SK-N-SH treated with all-trans-retinoic acid at 6 μM for 48 hours (cell line): ENCODE measurements at regions not wholly inside any gene's neighbourhood (a gene's known extent, or its start where the extent isn't known, plus 50 kb on each side); places are given as distances from the start of the nearest gene placed in this dataset.
A peak's percentile ranks its signal among the peaks of the same experiment; 100 is the strongest.

Source experiments
- ATAC-seq: fragments of 200-7000 bp; cut with Tn5 transposase; 3 replicates; pipeline ENCODE4 v1.9.1; 2020; ENCODE audit warnings: mild to moderate bottlenecking, moderate library complexity
- ARNTL ChIP-seq: fragments of 450-650 bp; formaldehyde crosslinking; IDR thresholded peaks from 2 replicates; pipeline ENCODE4 v1.5.0; 2020; ENCODE audit warnings: low read depth, mild to moderate bottlenecking, moderate library complexity, borderline replicate concordance
- BACH2 ChIP-seq: fragments of 250-450 bp; sonication (Bioruptor Pico); IDR thresholded peaks from 2 replicates; pipeline ENCODE4 v1.9.0; 2021; ENCODE audit warnings: mild to moderate bottlenecking, borderline replicate concordance
- CSDC2 ChIP-seq: fragments of 250-450 bp; sonication (Bioruptor Pico); IDR thresholded peaks from 2 replicates; pipeline ENCODE4 v1.5.0; 2020; ENCODE audit warnings: mild to moderate bottlenecking, moderate library complexity
- ESRRG ChIP-seq: fragments of 250-450 bp; sonication (Bioruptor Pico); IDR thresholded peaks from 2 replicates; pipeline ENCODE4 v1.6.1; 2021; ENCODE audit warnings: mild to moderate bottlenecking
- GLIS3 ChIP-seq: fragments of 250-450 bp; sonication (Bioruptor Pico); IDR thresholded peaks from 2 replicates; pipeline ENCODE4 v1.5.0; 2020; ENCODE audit warnings: mild to moderate bottlenecking, moderate library complexity
- ISL1 ChIP-seq: fragments of 250-450 bp; sonication (Bioruptor Pico); IDR thresholded peaks from 2 replicates; pipeline ENCODE4 v2.1.2; 2022; ENCODE audit warnings: mild to moderate bottlenecking, moderate library complexity
- OSR1 ChIP-seq: fragments of 250-450 bp; sonication (Bioruptor Pico); IDR thresholded peaks from 2 replicates; pipeline ENCODE4 v1.8.0; 2022; ENCODE audit warnings: moderate library complexity, mild to moderate bottlenecking, inconsistent platforms
- PPARA ChIP-seq: fragments of 250-450 bp; sonication (Bioruptor Pico); IDR thresholded peaks from 2 replicates; pipeline ENCODE4 v1.5.0; 2020; ENCODE audit warnings: mild to moderate bottlenecking, borderline replicate concordance
- RARB ChIP-seq: fragments of 250-450 bp; sonication (Bioruptor Pico); IDR thresholded peaks from 2 replicates; pipeline ENCODE4 v1.8.0; 2021; ENCODE audit warnings: mild to moderate bottlenecking, moderate library complexity
- TCF4 ChIP-seq: fragments of 250-450 bp; sonication (Bioruptor Pico); IDR thresholded peaks from 2 replicates; pipeline ENCODE4 v1.8.0; 2021; ENCODE audit warnings: mild to moderate bottlenecking, moderate library complexity, borderline replicate concordance
- ZC3H10 ChIP-seq: fragments of 250-450 bp; sonication (Bioruptor Pico); IDR thresholded peaks from 2 replicates; pipeline ENCODE4 v1.5.1; 2021; ENCODE audit warnings: mild to moderate bottlenecking, moderate library complexity
- ZFP3 ChIP-seq: fragments of 250-450 bp; sonication (Bioruptor Pico); IDR thresholded peaks from 2 replicates; pipeline ENCODE4 v1.5.0; 2020; ENCODE audit warnings: mild to moderate bottlenecking, moderate library complexity
- ZFP30 ChIP-seq: fragments of 450-650 bp; formaldehyde crosslinking; IDR thresholded peaks from 2 replicates; pipeline ENCODE4 v1.5.0; 2022; ENCODE audit warnings: mild to moderate bottlenecking, moderate library complexity
- ZNF565 ChIP-seq: fragments of 450-650 bp; formaldehyde crosslinking; conservative IDR thresholded peaks from 2 replicates; pipeline ENCODE4 v1.5.0; 2020; ENCODE audit warnings: low read depth, mild to moderate bottlenecking, moderate library complexity
- ZNF70 ChIP-seq: fragments of 450-650 bp; formaldehyde crosslinking; IDR thresholded peaks from 2 replicates; pipeline ENCODE4 v1.5.0; 2020; ENCODE audit warnings: mild to moderate bottlenecking, moderate library complexity
- ZNF8 ChIP-seq: fragments of 450-650 bp; formaldehyde crosslinking; IDR thresholded peaks from 2 replicates; pipeline ENCODE4 v1.5.0; 2020; ENCODE audit warnings: mild to moderate bottlenecking, moderate library complexity
- TF ChIP-seq, protein P1 (sequence below): fragments of 250-450 bp; sonication (Bioruptor Pico); IDR thresholded peaks from 2 replicates; pipeline ENCODE4 v1.8.0; 2020; ENCODE audit warnings: mild to moderate bottlenecking, moderate library complexity, borderline replicate concordance
- TF ChIP-seq, protein P2 (sequence below): fragments of 250-450 bp; sonication (Bioruptor Pico); IDR thresholded peaks from 2 replicates; pipeline ENCODE4 v1.5.1; 2021; ENCODE audit warnings: mild to moderate bottlenecking, moderate library complexity
- TF ChIP-seq, protein P3 (sequence below): fragments of 250-450 bp; sonication (Bioruptor Pico); IDR thresholded peaks from 2 replicates; pipeline ENCODE4 v1.5.0; 2020; ENCODE audit warnings: mild to moderate bottlenecking, moderate library complexity
- TF ChIP-seq, protein P4 (sequence below): fragments of 250-450 bp; sonication (Bioruptor Pico); IDR thresholded peaks from 2 replicates; pipeline ENCODE4 v1.5.1; 2020; ENCODE audit warnings: low read depth, mild to moderate bottlenecking, moderate library complexity

DNA sequence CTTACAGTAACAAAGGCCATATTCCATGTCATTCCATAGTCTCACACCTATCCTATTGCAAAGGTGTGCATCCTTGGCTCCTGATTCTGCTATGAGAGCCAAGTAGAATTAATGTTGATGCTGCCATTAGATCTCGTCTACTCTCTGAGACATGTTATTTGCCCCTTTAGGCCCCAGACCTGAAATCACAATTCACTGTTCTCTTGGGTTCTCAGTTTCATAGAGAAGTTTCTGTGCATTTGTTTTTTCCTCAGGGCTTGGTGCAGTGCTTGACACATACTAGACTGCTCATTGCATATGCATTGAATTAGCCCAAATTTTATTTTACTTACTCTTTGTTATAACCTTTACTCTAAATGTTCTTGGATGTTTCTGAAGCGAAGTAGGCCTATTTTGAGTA is 265.7 kb downstream of the JRKL start:
- ATAC-seq: no peak
- TF ChIP-seq TCF4 (CRISPR knock-in tag): no peak
- TF ChIP-seq BACH2 (CRISPR knock-in tag): no peak
- no peak for TF ChIP-seq RARB (CRISPR knock-in tag)
- TF ChIP-seq OSR1 (CRISPR knock-in tag): no peak
- no peak for TF ChIP-seq ESRRG
- TF ChIP-seq ZNF8 (CRISPR knock-in tag): no peak
- no peak for TF ChIP-seq ARNTL
- no peak for TF ChIP-seq ZC3H10 (CRISPR knock-in tag)
- TF ChIP-seq ZFP30 (CRISPR knock-in tag): no peak
- TF ChIP-seq ZFP3 (CRISPR knock-in tag): no peak

DNA sequence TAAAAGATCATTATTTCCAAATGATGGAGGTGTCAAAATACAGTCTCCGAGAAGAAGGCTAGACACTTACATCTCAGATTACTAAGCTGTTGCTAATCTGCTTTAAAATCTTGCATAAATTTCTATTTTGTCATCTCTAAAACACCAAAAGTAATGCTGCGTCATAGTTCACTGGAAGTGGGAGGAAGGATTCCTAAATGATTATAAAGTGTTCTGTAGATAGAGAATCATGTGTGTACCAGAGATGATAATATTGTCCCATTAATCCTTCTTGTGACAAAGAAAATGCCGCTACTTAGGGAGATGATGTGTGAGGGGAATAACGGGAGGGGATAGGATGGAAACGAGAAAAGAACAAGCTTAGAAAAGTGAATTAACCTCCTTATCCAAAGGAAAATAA is 268.6 kb downstream of the JRKL start:
- no peak for ATAC-seq
- TF ChIP-seq GLIS3 (CRISPR knock-in tag) (no peak), ZFP3 (CRISPR knock-in tag) (no peak), TCF4 (CRISPR knock-in tag) (no peak), BACH2 (CRISPR knock-in tag) (no peak), RARB (CRISPR knock-in tag) (no peak)
- TF ChIP-seq, protein P1, sequence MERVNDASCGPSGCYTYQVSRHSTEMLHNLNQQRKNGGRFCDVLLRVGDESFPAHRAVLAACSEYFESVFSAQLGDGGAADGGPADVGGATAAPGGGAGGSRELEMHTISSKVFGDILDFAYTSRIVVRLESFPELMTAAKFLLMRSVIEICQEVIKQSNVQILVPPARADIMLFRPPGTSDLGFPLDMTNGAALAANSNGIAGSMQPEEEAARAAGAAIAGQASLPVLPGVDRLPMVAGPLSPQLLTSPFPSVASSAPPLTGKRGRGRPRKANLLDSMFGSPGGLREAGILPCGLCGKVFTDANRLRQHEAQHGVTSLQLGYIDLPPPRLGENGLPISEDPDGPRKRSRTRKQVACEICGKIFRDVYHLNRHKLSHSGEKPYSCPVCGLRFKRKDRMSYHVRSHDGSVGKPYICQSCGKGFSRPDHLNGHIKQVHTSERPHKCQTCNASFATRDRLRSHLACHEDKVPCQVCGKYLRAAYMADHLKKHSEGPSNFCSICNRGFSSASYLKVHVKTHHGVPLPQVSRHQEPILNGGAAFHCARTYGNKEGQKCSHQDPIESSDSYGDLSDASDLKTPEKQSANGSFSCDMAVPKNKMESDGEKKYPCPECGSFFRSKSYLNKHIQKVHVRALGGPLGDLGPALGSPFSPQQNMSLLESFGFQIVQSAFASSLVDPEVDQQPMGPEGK (CRISPR knock-in tag): no peak
- TF ChIP-seq, protein P2, sequence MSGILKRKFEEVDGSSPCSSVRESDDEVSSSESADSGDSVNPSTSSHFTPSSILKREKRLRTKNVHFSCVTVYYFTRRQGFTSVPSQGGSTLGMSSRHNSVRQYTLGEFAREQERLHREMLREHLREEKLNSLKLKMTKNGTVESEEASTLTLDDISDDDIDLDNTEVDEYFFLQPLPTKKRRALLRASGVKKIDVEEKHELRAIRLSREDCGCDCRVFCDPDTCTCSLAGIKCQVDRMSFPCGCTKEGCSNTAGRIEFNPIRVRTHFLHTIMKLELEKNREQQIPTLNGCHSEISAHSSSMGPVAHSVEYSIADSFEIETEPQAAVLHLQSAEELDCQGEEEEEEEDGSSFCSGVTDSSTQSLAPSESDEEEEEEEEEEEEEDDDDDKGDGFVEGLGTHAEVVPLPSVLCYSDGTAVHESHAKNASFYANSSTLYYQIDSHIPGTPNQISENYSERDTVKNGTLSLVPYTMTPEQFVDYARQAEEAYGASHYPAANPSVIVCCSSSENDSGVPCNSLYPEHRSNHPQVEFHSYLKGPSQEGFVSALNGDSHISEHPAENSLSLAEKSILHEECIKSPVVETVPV (CRISPR knock-in tag): no peak

DNA sequence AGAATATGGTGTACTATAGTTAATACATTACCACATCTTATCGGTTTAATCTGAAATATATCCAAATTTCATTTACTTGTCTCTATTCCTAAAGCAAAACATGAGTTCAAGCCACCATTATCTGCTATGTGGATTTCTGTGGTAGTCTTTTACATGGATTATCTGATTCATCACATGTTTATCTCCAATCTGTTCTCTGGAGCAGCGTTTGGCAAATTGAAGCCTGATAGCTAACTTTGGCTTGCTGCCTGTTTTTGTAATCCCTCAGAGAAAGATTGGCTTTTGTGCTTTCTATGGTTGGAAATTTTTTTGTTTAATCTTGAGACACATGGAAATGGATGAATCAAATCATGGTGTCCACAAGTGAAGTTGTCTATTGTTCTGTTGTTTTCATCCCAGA is 274.3 kb downstream of the JRKL start:
- ATAC-seq: no peak
- TF ChIP-seq ZFP3 (CRISPR knock-in tag): no peak
- peak; percentile 27; the same call in 1 of the 2 replicates for TF ChIP-seq TCF4 (CRISPR knock-in tag)

DNA sequence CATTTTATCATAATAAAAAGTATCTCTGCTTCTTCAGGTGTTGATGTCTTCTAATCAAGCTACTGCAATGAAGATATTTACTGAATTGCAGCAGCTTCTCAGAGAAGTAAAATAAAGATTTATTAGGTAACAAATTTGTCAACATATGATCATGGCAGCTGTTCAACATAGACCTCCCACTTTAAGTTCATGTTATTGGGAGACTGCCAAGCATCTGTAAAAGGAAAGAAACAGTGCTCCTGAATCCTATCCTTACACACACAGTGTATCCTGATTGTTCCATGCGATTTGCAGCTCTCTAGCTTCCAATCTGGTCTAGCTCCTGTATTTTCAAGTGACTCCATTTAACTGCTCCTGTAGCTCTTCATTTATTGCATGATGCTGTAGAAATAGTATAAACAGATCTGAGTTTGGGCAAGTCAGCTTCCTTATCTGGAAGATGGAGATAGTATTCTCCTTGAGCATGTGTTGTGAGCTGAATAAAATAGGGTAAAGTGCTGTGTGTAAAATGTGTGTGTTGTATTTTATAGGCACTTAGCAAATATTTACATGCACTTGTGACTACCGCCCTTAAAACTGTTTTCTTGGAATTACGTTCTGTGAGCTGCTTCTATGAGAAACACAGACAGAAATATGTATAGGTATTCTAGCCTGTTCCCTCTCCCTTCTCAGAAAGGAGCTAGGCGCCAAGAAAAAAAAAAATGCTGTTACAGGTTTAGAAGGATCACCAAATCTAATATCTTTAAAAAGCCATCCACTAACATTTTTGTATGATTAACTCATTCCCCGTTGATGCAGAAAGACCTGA is 290.6 kb downstream of the JRKL start:
- no peak for TF ChIP-seq RARB (CRISPR knock-in tag)
- TF ChIP-seq ZNF565 (CRISPR knock-in tag): no peak
- TF ChIP-seq ZFP3 (CRISPR knock-in tag): no peak
- TF ChIP-seq OSR1 (CRISPR knock-in tag): no peak
- TF ChIP-seq, all 23 proteins: peak for 0
- ATAC-seq: no peak

DNA sequence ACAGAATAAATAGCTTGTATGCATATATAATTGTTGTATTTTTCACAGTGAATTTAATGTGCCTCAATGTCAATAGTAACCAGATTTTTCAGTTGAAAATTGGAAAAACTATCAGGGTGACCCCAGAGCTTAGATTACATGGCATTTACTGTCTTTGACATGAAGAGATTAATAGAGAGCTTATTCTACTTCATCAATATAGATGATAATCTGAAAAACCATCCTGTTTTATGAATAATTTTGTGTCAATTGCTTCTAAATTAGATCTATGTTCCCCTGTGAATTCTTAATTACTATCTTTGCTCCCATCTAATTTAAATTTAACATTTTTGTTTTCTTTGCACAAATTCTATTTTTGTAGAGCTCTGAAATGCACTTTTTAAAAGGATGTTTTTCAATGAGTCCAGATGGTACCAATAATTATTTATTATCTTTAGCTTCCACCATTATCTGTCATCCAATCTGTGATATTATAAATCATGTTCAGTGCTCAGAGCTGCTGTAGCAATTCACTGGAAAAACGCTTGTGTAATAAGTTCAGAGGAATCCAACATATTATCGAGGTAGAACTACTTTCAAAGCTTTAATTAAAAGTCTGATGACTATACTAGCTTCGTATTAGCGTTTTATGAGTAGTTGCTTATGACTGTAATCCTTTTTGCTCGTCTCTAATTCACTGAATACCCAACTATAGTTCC is 291.4 kb downstream of the JRKL start:
- TF ChIP-seq TCF4 (CRISPR knock-in tag): peak; percentile 24; the same call in 1 of the 2 replicates
- no peak for TF ChIP-seq BACH2 (CRISPR knock-in tag)
- TF ChIP-seq ISL1 (CRISPR knock-in tag): peak; percentile 41; the same call in 1 of the 2 replicates
- ATAC-seq: no peak

DNA sequence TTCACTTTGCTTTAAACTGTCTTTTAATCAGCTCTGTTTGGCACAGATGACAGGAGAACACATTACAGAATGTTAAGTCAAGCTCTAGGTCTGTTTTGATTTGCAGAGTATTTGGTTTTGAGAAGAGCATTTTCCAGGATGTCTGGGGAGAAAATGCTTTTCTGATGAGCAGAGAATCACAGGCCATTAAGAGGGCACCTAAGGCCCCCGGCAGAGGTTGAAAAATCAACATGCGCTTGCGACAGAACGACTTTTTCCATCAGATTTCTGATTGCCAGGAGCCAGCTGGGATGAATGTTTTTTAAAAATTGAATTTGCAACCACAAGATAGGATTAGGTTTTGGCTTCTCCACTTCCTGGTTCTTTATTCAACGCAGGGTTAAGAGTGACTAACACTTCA is 304.5 kb downstream of the JRKL start:
- ATAC-seq: no peak; the same call in 2 of the 3 replicates
- no peak for TF ChIP-seq ZNF565 (CRISPR knock-in tag)
- TF ChIP-seq GLIS3 (CRISPR knock-in tag): no peak
- TF ChIP-seq, protein P3, sequence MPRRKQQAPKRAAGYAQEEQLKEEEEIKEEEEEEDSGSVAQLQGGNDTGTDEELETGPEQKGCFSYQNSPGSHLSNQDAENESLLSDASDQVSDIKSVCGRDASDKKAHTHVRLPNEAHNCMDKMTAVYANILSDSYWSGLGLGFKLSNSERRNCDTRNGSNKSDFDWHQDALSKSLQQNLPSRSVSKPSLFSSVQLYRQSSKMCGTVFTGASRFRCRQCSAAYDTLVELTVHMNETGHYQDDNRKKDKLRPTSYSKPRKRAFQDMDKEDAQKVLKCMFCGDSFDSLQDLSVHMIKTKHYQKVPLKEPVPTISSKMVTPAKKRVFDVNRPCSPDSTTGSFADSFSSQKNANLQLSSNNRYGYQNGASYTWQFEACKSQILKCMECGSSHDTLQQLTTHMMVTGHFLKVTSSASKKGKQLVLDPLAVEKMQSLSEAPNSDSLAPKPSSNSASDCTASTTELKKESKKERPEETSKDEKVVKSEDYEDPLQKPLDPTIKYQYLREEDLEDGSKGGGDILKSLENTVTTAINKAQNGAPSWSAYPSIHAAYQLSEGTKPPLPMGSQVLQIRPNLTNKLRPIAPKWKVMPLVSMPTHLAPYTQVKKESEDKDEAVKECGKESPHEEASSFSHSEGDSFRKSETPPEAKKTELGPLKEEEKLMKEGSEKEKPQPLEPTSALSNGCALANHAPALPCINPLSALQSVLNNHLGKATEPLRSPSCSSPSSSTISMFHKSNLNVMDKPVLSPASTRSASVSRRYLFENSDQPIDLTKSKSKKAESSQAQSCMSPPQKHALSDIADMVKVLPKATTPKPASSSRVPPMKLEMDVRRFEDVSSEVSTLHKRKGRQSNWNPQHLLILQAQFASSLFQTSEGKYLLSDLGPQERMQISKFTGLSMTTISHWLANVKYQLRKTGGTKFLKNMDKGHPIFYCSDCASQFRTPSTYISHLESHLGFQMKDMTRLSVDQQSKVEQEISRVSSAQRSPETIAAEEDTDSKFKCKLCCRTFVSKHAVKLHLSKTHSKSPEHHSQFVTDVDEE (CRISPR knock-in tag): peak; percentile 87
- 0 out of 2 replicates have a peak, but pooled peaks have one; percentile 45 for TF ChIP-seq ZFP3 (CRISPR knock-in tag)
- no peak for TF ChIP-seq RARB (CRISPR knock-in tag)
- no peak for TF ChIP-seq ZC3H10 (CRISPR knock-in tag)
- TF ChIP-seq CSDC2 (CRISPR knock-in tag): no peak
- TF ChIP-seq BACH2 (CRISPR knock-in tag): no peak
- TF ChIP-seq ZNF70 (CRISPR knock-in tag): no peak
- TF ChIP-seq, protein P4, sequence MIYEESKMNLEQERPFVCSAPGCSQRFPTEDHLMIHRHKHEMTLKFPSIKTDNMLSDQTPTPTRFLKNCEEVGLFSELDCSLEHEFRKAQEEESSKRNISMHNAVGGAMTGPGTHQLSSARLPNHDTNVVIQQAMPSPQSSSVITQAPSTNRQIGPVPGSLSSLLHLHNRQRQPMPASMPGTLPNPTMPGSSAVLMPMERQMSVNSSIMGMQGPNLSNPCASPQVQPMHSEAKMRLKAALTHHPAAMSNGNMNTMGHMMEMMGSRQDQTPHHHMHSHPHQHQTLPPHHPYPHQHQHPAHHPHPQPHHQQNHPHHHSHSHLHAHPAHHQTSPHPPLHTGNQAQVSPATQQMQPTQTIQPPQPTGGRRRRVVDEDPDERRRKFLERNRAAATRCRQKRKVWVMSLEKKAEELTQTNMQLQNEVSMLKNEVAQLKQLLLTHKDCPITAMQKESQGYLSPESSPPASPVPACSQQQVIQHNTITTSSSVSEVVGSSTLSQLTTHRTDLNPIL (CRISPR knock-in tag): peak; percentile 21; the same call in 1 of the 2 replicates
- TF ChIP-seq PPARA (CRISPR knock-in tag): no peak
- TF ChIP-seq, protein P2 (CRISPR knock-in tag): no peak
- TF ChIP-seq TCF4 (CRISPR knock-in tag): peak; percentile 81; the same call in 1 of the 2 replicates
- no peak for TF ChIP-seq ARNTL
